Neural cell (in vitro differentiated cells): ENCODE measurements at regions not wholly inside any gene's neighbourhood (a gene's known extent, or its start where the extent isn't known, plus 50 kb on each side); places are given as distances from the start of the nearest gene placed in this dataset.

Experiments
- EP300 ChIP-seq: fragments of 450-650 bp; conservative IDR thresholded peaks from 2 replicates; pipeline ENCODE4 v1.6.1; 2014; ENCODE audit warnings: antibody characterized with exemption, mild to moderate bottlenecking, moderate library complexity; ENCODE audit not compliant: poor library complexity, severe bottlenecking
- EZH2 ChIP-seq: fragments of 200-600, 300-800 bp; shearing (Covaris generic), sonication (generic); IDR thresholded peaks from 2 replicates; pipeline ENCODE4 v1.6.1; 2014; ENCODE audit warnings: antibody characterized with exemption, low read length, borderline replicate concordance, mild to moderate bottlenecking; ENCODE audit not compliant: insufficient read depth, poor library complexity, severe bottlenecking
- SMC3 ChIP-seq: fragments of 450-650 bp; conservative IDR thresholded peaks from 2 replicates; pipeline ENCODE4 v1.6.1; 2014; ENCODE audit warnings: antibody characterized with exemption, mild to moderate bottlenecking, moderate library complexity; ENCODE audit not compliant: poor library complexity
- TAF1 ChIP-seq: IDR thresholded peaks from 2 replicates; pipeline ENCODE4 v1.6.1; 2012; ENCODE audit warnings: low read depth
- TF ChIP-seq, protein P1 (sequence below): fragments of 450-650 bp; IDR thresholded peaks from 2 replicates; pipeline ENCODE4 v1.5.1; 2014; ENCODE audit warnings: antibody characterized with exemption, mild to moderate bottlenecking, moderate library complexity; ENCODE audit not compliant: poor library complexity, severe bottlenecking
- TF ChIP-seq, protein P2 (sequence below): IDR thresholded peaks from 2 replicates; pipeline ENCODE4 v1.6.1; 2012; ENCODE audit warnings: borderline replicate concordance

DNA sequence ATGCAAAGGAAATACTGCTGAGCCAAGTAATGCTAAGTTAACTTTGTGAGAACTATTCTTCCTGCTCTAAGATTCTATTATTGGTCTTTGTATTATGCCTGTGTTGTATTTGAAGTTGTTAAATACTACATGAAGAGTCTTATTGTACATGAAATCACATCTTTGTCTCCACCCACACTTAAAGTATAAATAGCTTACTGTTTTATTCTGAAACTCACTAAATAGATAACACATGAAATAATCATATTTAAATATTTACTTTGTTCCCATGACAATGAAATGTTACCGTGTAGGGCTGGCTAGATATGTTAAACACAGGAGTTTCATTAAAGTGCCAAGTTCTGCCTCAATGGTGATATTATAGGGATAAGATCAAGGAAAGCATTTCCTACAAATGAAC, 562.1 kb upstream of the ATXN8OS start:
- TF ChIP-seq, protein P1, sequence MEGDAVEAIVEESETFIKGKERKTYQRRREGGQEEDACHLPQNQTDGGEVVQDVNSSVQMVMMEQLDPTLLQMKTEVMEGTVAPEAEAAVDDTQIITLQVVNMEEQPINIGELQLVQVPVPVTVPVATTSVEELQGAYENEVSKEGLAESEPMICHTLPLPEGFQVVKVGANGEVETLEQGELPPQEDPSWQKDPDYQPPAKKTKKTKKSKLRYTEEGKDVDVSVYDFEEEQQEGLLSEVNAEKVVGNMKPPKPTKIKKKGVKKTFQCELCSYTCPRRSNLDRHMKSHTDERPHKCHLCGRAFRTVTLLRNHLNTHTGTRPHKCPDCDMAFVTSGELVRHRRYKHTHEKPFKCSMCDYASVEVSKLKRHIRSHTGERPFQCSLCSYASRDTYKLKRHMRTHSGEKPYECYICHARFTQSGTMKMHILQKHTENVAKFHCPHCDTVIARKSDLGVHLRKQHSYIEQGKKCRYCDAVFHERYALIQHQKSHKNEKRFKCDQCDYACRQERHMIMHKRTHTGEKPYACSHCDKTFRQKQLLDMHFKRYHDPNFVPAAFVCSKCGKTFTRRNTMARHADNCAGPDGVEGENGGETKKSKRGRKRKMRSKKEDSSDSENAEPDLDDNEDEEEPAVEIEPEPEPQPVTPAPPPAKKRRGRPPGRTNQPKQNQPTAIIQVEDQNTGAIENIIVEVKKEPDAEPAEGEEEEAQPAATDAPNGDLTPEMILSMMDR, result no peak
- TF ChIP-seq EP300 (no peak), EZH2 (no peak), SMC3 (no peak), TAF1 (no peak)
- TF ChIP-seq, protein P2, sequence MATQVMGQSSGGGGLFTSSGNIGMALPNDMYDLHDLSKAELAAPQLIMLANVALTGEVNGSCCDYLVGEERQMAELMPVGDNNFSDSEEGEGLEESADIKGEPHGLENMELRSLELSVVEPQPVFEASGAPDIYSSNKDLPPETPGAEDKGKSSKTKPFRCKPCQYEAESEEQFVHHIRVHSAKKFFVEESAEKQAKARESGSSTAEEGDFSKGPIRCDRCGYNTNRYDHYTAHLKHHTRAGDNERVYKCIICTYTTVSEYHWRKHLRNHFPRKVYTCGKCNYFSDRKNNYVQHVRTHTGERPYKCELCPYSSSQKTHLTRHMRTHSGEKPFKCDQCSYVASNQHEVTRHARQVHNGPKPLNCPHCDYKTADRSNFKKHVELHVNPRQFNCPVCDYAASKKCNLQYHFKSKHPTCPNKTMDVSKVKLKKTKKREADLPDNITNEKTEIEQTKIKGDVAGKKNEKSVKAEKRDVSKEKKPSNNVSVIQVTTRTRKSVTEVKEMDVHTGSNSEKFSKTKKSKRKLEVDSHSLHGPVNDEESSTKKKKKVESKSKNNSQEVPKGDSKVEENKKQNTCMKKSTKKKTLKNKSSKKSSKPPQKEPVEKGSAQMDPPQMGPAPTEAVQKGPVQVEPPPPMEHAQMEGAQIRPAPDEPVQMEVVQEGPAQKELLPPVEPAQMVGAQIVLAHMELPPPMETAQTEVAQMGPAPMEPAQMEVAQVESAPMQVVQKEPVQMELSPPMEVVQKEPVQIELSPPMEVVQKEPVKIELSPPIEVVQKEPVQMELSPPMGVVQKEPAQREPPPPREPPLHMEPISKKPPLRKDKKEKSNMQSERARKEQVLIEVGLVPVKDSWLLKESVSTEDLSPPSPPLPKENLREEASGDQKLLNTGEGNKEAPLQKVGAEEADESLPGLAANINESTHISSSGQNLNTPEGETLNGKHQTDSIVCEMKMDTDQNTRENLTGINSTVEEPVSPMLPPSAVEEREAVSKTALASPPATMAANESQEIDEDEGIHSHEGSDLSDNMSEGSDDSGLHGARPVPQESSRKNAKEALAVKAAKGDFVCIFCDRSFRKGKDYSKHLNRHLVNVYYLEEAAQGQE, result no peak
